Choroid plexus epithelial cell (primary cell): ENCODE measurements at regions not wholly inside any gene's neighbourhood (a gene's known extent, or its start where the extent isn't known, plus 50 kb on each side); places are given as distances from the start of the nearest gene placed in this dataset.
"Not testable (repeated sequence)": the region's sequence is repeated elsewhere in the genome, so short reads cannot be mapped to it uniquely, and the experiment has no call there.

Source experiments
- DNase-seq: peaks from one replicate; pipeline ENCODE4 v3.0.0-alpha.2; 2010; ENCODE audit warnings: low read depth
- H3K4me3 ChIP-seq: 2 replicates; pipeline ENCODE4 v1.5.1; 2011; ENCODE audit warnings: low read depth, mild to moderate bottlenecking, control low read depth, low read length, moderate library complexity
- TF ChIP-seq, protein P1 (sequence below): conservative IDR thresholded peaks from 2 replicates; pipeline ENCODE4 v1.5.1; 2011; ENCODE audit warnings: low read depth, mild to moderate bottlenecking, control low read depth, inconsistent platforms, low read length, moderate library complexity

GRCh38 chr5:111963555-111963954 lies 206.6 kb upstream of the NREP start:
- H3K4me3 ChIP-seq = no peak overlapping the region
- TF ChIP-seq, protein P1, sequence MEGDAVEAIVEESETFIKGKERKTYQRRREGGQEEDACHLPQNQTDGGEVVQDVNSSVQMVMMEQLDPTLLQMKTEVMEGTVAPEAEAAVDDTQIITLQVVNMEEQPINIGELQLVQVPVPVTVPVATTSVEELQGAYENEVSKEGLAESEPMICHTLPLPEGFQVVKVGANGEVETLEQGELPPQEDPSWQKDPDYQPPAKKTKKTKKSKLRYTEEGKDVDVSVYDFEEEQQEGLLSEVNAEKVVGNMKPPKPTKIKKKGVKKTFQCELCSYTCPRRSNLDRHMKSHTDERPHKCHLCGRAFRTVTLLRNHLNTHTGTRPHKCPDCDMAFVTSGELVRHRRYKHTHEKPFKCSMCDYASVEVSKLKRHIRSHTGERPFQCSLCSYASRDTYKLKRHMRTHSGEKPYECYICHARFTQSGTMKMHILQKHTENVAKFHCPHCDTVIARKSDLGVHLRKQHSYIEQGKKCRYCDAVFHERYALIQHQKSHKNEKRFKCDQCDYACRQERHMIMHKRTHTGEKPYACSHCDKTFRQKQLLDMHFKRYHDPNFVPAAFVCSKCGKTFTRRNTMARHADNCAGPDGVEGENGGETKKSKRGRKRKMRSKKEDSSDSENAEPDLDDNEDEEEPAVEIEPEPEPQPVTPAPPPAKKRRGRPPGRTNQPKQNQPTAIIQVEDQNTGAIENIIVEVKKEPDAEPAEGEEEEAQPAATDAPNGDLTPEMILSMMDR = no peak
- no peak for DNase-seq

GRCh38 chr5:111962906-111963305 lies 205.9 kb upstream of the NREP start:
- DNase-seq = no peak
- H3K4me3 ChIP-seq = no peak overlapping the region
- TF ChIP-seq, protein P1 = no peak

GRCh38 chr5:111961862-111962261 lies 204.9 kb upstream of the NREP start:
- no peak overlapping the region for H3K4me3 ChIP-seq
- DNase-seq = no peak
- TF ChIP-seq, protein P1 = no peak

DNA sequence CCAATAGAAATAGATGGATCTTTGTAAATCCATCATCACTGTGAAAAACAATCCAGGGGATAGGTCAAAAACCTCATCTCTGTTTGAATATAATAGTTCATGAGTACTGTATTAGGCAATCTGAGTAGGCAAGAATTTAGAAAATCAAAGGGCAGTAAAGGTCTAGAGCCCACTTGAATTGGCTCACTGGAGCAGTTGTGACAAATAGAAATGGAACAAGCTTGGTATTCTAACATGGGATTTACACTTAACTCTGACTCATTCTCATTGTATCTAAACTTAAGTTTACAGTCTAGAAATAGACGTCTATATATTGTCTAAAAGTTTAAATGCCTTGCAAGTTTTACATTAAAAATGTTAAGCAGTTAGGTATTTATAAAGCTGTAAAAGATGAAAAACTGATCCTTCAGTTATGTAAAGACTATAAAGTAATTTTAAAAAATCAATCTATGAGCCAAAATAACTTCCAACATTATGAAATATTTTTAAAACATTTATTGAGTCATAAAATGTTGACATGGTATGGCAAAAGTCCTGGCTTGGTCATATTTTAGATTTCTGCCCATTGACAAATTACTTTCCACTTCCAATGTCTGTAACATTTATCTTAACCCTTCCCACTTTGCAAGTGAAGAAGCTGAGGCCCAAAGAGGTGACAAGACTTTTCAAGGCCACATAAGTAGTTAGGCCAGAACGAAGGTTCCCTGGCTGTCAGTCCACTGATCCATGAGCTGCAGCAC lies 203.7 kb upstream of the NREP start:
- DNase-seq = peak; percentile 45
- no peak overlapping the region for H3K4me3 ChIP-seq
- TF ChIP-seq, protein P1 = no peak

GRCh38 chr5:111958851-111959250 lies 201.9 kb upstream of the NREP start:
- no peak for DNase-seq
- H3K4me3 ChIP-seq = no peak overlapping the region
- TF ChIP-seq, protein P1 = no peak

GRCh38 chr5:111956765-111957164 lies 199.8 kb upstream of the NREP start:
- H3K4me3 ChIP-seq, DNase-seq: not testable (repeated sequence)

DNA sequence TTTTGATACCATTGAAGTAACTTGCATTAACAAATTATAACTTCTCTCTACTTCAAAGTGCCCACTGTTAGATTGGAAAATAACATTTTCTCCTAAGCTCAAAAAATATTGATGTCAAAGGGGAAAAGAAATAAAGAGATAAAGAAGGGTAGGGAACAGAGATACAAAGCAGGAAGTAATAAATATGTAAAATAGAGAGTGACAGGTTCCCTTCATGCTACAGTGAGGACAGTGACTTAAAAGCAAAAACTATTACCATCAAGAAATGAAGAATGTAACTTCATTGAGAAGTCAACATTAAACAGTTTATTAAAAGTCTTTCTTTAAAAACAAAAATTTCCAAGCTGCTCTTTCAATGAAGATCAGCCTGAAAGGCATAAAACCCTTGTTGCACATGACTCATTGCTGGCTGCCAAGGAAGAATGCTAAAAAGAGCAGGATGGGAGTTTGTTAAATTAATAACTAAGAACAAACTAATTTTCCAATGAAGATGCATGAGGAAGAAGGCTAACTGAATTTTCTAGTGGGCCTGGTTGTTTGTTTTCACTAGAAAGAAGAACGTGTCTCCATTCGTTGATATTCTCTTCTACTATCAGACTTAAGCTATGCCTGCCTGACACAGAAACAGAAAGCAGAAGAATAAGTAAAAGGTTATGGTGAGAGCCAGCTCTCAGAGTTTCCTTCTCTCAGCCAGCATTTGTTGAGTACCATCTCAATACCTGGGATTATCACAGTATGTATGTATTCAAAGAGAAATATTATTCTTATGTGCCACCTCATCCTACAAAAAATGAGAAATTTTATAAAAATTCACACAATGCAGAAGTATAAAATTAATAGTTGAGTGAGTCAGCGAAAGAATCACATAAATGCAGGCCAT lies 197.8 kb upstream of the NREP start:
- H3K4me3 ChIP-seq = no peak overlapping the region
- TF ChIP-seq, protein P1 = no peak
- peak; percentile 55 for DNase-seq
